ENCODE measurements at regions not wholly inside any gene's neighbourhood (a gene's known extent, or its start where the extent isn't known, plus 50 kb on each side); places are given as distances from the start of the nearest gene placed in this dataset.

DNA sequence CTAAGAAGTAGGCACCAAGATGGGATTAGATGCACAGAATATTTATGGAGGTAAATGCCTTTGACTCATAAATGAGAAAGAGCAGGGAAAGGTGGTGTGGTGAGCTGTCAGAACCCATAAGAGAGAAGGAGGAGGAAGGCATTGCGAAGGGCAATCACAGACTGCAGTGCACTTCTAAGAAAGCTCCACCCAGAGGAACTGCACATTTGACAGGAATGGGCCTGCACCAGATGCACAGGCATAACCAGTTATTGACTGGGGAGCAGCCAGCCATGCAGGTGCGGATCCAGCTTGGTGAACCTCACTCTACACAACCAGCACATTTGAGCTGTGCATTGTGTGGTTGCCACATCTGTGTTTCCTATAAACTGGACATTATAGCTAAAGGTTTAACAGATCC lies 62.2 kb upstream of the L3MBTL4 start:
- H3K27ac ChIP-seq (ENCODE audit: low read length), result no peak overlapping the region
- no peak overlapping the region for H3K9ac ChIP-seq (ENCODE audit: low read length)
- no peaks in the 10 kb centered on the region for H4K20me1 ChIP-seq (ENCODE audit: insufficient read depth)
- H3K79me2 ChIP-seq (replicated peaks; ENCODE audit: insufficient read depth, low read length), result no peaks in the 10 kb centered on the region
- H3K4me3 ChIP-seq (ENCODE audit: low read length), result no peak overlapping the region
- H3K4me2 ChIP-seq (ENCODE audit: low read length), result no peak overlapping the region
- no peaks in the 10 kb centered on the region for H3K36me3 ChIP-seq (ENCODE audit: insufficient read depth, low read length)
- no peaks in the 10 kb centered on the region for H3F3A ChIP-seq (ENCODE audit: insufficient read depth, low read length, poor library complexity, severe bottlenecking)
- no peak for TF ChIP-seq TAF1 (IDR thresholded peaks at IDR 0.05; ENCODE audit: low read depth)
- TF ChIP-seq EZH2 (IDR thresholded peaks at IDR 0.05; ENCODE audit: borderline replicate concordance, insufficient read depth, low read length, poor library complexity, severe bottlenecking), result no peak
- no peak for TF ChIP-seq SMC3 (conservative IDR thresholded peaks at IDR 0.05; ENCODE audit: poor library complexity)
- H3K27me3 ChIP-seq (ENCODE audit: insufficient read depth, low read depth, low read length), result no peaks in the 10 kb centered on the region
- no peak overlapping the region for H2AFZ ChIP-seq (ENCODE audit: low read depth, low read length)
- no peaks in the 10 kb centered on the region for H3K9me2 ChIP-seq (ENCODE audit: insufficient read depth, low read length)
- H3K9me3 ChIP-seq (ENCODE audit: low read length), result no peaks in the 10 kb centered on the region

GRCh38 chr18:6478121-6478520 lies 63.4 kb upstream of the L3MBTL4 start:
- Histone ChIP-seq H3K27me3 (ENCODE audit: insufficient read depth, low read depth, low read length) (no peaks in the 10 kb centered on the region), H3K9me2 (ENCODE audit: insufficient read depth, low read length) (no peaks in the 10 kb centered on the region)

More at GRCh38 chr18:6478121-6478520, 63.4 kb upstream of the L3MBTL4 start:
- H3K27ac ChIP-seq (ENCODE audit: low read length), result no peak overlapping the region
- H3K9ac ChIP-seq (ENCODE audit: low read length), result no peak overlapping the region
- no peaks in the 10 kb centered on the region for H3K36me3 ChIP-seq (ENCODE audit: insufficient read depth, low read length)
- no peak overlapping the region for H2AFZ ChIP-seq (ENCODE audit: low read depth, low read length)
- no peak overlapping the region for H3K4me2 ChIP-seq (ENCODE audit: low read length)
- H3K9me3 ChIP-seq (ENCODE audit: low read length), result no peaks in the 10 kb centered on the region
- no peaks in the 10 kb centered on the region for H3K79me2 ChIP-seq (replicated peaks; ENCODE audit: insufficient read depth, low read length)
- no peaks in the 10 kb centered on the region for H3F3A ChIP-seq (ENCODE audit: insufficient read depth, low read length, poor library complexity, severe bottlenecking)
- TF ChIP-seq REST (IDR thresholded peaks at IDR 0.05; ENCODE audit: borderline replicate concordance), result no peak
- no peak for TF ChIP-seq POLR2AphosphoS5 (IDR thresholded peaks at IDR 0.05)
- no peak for TF ChIP-seq TAF1 (IDR thresholded peaks at IDR 0.05; ENCODE audit: low read depth)
- TF ChIP-seq SMC3 (conservative IDR thresholded peaks at IDR 0.05; ENCODE audit: poor library complexity), result no peak
- no peak for TF ChIP-seq CTCF (IDR thresholded peaks at IDR 0.05; ENCODE audit: poor library complexity, severe bottlenecking)
- no peak for TF ChIP-seq EP300 (conservative IDR thresholded peaks at IDR 0.05; ENCODE audit: poor library complexity, severe bottlenecking)
- no peak for TF ChIP-seq EZH2 (IDR thresholded peaks at IDR 0.05; ENCODE audit: borderline replicate concordance, insufficient read depth, low read length, poor library complexity, severe bottlenecking)
- no peak for TF ChIP-seq RAD21 (conservative IDR thresholded peaks at IDR 0.05)
- TF ChIP-seq MXI1 (conservative IDR thresholded peaks at IDR 0.05; ENCODE audit: poor library complexity, severe bottlenecking), result no peak
- no peaks in the 10 kb centered on the region for H4K20me1 ChIP-seq (ENCODE audit: insufficient read depth)
- H3K4me3 ChIP-seq (ENCODE audit: low read length), result no peak overlapping the region

Measured in neural cell (in vitro differentiated cells).